ENCODE measurements at regions not wholly inside any gene's neighbourhood (a gene's known extent, or its start where the extent isn't known, plus 50 kb on each side); places are given as distances from the start of the nearest gene placed in this dataset.

- TF ChIP-seq, protein P1, sequence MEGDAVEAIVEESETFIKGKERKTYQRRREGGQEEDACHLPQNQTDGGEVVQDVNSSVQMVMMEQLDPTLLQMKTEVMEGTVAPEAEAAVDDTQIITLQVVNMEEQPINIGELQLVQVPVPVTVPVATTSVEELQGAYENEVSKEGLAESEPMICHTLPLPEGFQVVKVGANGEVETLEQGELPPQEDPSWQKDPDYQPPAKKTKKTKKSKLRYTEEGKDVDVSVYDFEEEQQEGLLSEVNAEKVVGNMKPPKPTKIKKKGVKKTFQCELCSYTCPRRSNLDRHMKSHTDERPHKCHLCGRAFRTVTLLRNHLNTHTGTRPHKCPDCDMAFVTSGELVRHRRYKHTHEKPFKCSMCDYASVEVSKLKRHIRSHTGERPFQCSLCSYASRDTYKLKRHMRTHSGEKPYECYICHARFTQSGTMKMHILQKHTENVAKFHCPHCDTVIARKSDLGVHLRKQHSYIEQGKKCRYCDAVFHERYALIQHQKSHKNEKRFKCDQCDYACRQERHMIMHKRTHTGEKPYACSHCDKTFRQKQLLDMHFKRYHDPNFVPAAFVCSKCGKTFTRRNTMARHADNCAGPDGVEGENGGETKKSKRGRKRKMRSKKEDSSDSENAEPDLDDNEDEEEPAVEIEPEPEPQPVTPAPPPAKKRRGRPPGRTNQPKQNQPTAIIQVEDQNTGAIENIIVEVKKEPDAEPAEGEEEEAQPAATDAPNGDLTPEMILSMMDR (conservative IDR thresholded peaks at IDR 0.05; ENCODE audit: low read depth, low read length) = no peak
- no peak for TF ChIP-seq EZH2 (IDR thresholded peaks at IDR 0.05; ENCODE audit: borderline replicate concordance, low read depth, low read length, poor library complexity, severe bottlenecking)
Measured at GRCh38 chr2:72040629-72041571, 106.8 kb downstream of the CYP26B1 start.

Measured in A673 (cell line).